ENCODE measurements at regions not wholly inside any gene's neighbourhood (a gene's known extent, or its start where the extent isn't known, plus 50 kb on each side); places are given as distances from the start of the nearest gene placed in this dataset.

DNA sequence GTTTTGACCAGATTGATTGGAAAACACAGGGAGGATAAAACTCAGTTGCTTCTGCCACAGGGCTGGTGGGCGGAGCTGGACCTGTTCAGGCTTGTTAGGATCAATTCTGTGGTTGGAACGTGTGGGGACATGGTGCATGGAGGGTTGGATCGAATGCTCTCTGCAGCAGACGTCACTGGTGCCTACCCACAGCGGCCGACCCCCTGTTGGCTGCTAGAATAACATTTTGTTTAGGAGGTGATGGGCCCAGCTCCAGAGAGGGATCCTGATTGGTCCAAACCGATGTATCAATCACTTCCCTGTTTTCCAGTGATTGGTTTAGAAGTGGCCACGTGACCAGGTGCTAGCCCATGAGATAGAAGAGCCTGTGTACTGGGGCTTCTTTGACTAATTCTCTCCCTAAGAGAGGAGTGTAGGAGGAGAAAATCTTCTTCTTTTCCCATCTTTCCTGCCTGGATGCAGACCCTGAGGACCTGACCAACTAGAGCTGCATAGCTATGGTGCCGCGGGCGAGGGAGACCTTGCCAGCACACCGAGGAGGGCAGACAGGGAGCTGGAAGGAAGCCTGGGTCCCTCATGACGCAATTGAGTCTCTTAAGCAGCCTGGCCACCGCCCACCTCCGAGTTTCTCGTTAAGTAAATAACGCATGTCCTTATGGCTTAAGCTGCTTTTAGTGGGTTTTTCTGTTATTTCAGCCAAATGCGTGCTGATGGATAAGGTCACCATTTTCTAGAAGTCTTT is 163.5 kb downstream of the AACS start:
- TF ChIP-seq RAD21 (IDR thresholded peaks at IDR 0.05; ENCODE audit: low read depth) (no peak), EGR1 (IDR thresholded peaks at IDR 0.05) (no peak), NFIC (IDR thresholded peaks at IDR 0.05) (no peak), CEBPB (IDR thresholded peaks at IDR 0.05) (no peak), EP300 (IDR thresholded peaks at IDR 0.05; ENCODE audit: borderline replicate concordance) (no peak), CREB1 (IDR thresholded peaks at IDR 0.05; ENCODE audit: low read depth) (no peak)
- TF ChIP-seq, protein P1, sequence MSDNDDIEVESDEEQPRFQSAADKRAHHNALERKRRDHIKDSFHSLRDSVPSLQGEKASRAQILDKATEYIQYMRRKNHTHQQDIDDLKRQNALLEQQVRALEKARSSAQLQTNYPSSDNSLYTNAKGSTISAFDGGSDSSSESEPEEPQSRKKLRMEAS (IDR thresholded peaks at IDR 0.05) = no peak
